Tongue (tissue), 1 donor: ENCODE measurements at regions not wholly inside any gene's neighbourhood (a gene's known extent, or its start where the extent isn't known, plus 50 kb on each side); places are given as distances from the start of the nearest gene placed in this dataset.
"Not testable (repeated sequence)": the region's sequence is repeated elsewhere in the genome, so short reads cannot be mapped to it uniquely, and the experiment has no call there.

Experiments used
- DNase-seq: peaks from one replicate; pipeline ENCODE4 v3.0.0-alpha.2; 2015

GRCh38 chr13:48808683-48809082, 155.0 kb downstream of the CYSLTR2 start:
- DNase-seq = no peak

- no peak for DNase-seq
These were observed 156.3 kb downstream of the CYSLTR2 start for GRCh38 chr13:48810013-48810412.

DNA sequence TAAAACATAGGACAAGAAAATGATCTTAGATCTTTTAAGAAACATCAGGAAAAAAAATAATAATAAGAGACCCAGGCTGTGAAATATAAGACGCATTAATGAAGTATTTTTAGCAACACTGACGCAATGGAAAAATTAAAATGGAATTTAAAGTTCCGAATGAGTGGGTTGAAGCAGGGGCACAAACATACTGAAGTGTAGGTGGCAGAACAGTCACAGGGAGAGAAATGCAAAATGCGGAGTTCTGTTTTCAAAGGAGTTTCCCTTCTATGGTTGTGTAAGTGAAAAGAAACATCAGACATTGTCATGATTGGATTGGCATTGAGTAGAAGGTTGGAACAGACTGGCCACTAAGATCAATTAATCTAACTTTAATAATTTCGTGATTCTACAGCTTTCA, 159.8 kb downstream of the CYSLTR2 start:
- DNase-seq = no peak

DNA sequence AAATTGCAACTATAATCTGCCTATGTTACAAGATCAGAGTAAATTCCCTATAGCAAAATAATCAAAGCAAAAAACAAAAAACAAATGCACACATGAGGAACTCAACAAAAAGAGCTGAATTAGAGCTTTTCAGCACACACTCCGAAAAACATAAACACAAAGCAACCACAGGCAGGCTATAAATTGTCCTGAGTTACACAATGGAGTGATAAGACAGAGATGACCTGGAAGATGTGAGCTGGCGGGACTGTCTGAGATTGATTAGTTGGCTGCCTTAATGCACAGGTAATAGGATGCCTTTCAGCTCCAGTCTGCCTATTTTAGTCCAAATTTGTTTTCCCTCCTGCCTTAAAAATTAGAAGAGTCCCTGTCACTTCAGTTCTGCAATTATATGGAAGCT, 159.0 kb upstream of the FNDC3A start:
- no peak for DNase-seq

DNA sequence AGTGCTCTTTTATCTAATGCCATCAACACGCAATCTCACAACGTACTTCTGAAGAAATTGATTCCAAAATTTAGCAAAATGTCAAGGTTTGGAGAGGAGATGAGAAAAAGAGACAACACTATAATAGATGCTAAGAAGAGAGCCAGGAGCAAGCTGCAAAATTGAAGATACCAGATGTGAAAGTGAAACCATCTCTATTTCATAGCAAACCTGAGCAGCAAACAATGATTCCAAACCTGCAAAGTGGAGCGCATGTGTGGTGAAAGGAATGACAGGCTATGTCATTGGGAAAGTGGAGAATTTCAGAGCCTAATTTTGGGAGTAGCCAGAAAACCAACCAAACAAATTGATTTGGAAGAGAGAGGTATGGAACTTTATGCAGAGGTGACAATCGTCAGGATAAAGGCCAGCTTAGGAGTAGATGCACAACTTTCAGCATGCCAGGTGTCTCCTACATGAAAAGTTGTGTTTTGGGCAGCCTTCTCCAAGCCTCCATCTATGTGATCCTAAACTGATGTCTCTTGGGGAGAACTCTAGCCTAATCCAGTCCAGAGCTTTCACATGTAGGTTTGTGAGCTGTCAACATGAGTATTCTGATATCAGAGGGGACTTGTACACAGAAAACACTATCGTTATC, 158.4 kb upstream of the FNDC3A start:
- no peak for DNase-seq

DNA sequence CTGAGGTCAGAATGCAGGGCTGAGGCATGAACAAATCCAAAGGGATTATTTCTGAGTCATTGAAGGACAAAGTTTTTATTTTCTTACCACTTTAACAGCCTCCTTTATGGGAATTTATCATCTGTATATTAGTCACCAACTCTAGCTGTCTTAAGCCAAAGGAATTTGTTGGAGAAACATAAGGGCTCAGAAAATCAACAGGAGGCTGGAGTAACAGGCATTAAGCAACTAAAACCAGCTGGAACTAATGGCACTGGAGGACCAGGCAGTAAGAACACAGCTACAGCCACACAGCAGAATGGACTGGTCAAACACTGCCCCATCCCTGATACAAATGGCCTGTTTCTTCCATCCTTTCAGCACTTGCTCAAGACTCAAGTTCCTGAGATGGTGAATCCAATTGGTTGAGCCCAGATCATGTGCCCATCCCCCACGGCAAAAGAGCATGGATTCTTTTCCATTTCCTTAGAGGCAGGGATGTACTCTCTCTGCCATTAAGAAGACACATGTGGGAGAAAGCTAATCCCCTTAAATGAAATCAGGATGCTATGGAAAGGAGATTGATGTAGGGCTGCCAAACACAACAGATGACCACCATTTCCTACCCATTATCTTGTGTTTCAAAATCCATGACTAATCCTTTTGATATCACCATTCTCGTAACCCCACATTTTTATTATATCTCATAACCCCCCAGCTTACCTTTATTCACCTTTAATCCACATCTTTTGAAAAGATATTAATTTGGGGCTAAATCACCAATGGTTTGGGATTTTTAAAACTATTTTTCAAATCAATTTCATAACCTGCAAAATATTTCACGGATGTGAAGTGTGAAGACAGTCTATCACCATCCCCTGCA, 157.0 kb upstream of the FNDC3A start:
- DNase-seq = no peak

DNA sequence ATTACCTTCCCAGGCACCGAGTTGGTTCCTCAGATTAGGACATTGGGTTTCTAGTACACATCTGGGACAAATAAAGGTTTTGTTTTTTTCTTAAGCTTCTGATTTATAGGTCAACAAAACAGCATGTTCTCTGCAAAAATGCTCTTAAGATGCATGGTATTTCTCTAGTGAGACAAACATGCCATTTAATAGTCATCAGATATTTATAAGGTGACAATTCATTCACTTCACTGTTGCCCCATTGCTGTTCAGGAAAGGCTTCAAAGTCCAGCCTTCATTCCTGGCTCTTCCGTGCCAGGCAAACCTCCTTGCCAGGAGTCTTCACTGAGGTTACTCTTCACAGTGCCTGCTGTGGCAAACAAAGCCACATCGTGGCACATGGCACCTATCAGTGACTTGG, 156.3 kb upstream of the FNDC3A start:
- DNase-seq = no peak

DNA sequence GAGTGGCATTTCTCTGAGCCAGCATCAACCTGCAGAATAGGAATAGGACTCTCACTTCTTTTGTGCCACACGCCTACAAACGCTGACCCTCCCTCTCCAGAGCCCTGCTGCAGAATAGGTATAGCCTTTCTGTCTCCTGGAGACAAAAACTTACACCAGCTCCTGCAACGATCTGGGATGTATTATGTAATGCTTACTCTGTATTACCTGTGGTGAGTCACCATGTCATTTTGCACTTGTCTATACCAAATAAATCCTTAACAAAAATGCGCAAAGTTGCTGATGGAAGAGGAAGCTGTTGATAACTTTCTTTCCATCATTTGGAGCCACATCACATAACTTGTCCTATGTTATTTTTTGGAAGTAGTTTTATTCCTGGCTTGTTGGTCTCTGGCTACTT, 155.8 kb upstream of the FNDC3A start:
- no peak for DNase-seq

GRCh38 chr13:48823526-48823925, 152.2 kb upstream of the FNDC3A start:
- DNase-seq = not testable (repeated sequence)

DNA sequence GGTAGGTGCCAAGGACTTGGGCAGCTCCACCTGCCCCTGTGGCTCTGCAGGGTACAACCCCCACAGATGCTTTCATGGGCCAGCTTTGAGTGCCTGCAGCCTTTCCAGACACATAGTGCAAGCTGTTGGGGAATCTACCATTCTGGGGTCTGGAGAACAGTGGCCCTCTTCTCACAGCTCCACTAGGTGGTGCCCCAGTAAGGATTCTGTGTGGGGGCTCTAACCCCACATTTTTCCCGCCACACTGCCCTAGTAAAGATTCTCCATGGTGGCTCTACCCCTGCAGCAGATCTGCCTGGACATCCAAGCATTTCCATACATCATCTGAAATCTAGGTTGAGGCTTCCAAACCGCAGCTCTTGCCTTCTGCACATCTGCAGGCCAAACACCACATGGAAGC, 149.7 kb upstream of the FNDC3A start:
- no peak for DNase-seq

DNA sequence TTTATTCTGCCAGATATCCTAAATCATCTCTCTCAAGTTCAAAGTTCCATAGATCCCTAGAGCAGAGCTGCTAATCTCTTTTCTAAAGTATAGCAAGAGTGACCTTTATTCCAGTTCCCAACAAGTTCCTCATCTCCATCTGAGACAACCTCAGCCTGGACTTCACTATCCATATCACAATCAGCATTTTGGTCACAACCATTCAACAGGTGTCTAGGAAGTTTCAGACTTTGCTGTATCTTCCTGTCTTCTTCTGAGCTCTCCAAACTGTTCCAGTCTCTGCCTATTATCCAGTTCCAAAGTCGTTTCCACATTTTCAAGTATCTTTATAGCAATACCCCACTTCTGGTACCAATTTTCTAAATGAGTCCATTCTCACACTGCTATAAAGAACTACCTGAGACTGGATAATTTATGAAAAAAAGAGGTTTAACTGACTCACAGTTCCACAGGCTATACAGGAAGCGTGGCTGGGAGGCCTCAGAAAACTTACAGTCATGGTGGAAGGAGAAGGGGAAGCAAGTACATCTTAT, 148.7 kb upstream of the FNDC3A start:
- DNase-seq = not testable (repeated sequence)

DNA sequence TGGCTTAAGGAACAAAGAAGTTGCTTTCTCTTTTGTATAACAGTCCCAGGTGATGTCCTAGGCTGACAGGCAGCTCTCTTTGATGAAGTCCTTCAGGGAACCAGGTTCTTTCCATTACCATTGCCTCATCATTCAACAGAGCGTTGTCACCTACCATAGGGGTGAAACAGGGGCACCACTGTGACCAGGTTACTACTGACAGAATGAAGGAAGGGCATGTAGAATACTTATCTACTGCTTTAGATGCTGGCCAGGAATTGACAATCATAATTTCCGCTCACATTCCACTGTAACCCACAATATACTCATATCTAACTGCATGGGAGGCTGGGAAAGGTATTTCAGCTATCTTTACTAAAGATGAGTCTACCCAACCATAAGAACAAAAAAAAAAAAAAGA, 148.0 kb upstream of the FNDC3A start:
- DNase-seq = no peak

DNA sequence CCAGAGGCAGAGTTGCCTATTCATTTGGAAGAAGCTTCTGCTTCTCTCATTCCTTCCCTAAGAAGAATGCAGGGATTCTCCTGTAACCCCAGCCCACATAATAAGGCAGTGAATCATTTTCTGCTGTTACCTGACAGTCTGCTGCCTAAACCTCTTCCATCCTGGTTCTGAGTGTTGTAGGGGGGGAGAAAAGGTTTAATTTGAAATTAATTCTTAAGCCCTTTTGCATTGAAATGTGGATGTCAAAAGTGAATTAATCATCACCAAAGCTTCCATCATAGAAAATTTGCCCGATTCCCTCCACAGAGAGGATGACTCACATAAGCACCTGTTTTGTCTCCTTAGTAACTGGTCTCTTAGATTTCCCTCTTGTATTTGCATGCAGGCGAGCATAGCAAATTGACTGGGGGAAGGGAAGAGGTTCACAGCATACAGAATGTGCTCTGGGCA, 146.7 kb upstream of the FNDC3A start:
- peak; percentile 2 for DNase-seq

DNA sequence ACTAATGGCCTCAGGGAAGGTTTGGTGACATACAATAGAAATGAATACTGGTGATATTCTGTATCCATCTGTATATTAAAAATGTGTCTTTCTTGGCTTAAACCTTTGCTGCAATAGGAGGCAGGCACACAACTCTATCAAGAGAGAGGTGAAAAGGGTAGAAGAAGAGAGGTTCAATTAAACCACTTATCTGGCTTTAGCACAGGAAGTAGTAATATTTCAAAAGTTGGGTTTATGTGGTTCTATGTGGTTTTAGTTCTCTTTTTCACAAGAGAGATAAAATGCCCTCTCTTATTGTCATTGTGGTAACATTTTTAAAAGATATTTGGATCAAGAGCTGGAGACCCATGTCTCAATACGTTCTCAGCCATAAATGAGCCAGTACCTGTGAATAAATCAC, 146.2 kb upstream of the FNDC3A start:
- DNase-seq = no peak

GRCh38 chr13:48831248-48831647, 144.5 kb upstream of the FNDC3A start:
- DNase-seq = no peak

GRCh38 chr13:48833412-48833811, 142.3 kb upstream of the FNDC3A start:
- DNase-seq = no peak

DNA sequence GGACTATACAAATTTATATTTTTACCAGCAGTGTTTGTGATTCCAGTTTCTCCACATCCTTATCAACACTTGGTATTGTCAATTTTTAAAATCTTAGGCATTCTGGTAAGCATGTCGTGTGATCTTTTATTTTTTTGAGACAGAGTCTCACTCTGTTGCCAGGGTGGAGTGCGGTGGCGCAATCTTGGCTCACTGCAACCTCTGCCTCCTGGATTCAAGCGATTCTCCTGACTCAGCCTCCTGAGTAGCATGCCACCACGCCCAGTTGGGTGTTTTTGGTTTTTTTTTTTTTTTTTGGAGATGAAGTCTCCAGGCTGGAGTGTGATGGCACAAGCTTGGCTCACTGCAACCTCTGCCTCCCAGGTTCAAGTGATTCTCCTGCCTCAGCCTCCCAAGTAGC, 140.4 kb upstream of the FNDC3A start:
- not testable (repeated sequence) for DNase-seq

DNA sequence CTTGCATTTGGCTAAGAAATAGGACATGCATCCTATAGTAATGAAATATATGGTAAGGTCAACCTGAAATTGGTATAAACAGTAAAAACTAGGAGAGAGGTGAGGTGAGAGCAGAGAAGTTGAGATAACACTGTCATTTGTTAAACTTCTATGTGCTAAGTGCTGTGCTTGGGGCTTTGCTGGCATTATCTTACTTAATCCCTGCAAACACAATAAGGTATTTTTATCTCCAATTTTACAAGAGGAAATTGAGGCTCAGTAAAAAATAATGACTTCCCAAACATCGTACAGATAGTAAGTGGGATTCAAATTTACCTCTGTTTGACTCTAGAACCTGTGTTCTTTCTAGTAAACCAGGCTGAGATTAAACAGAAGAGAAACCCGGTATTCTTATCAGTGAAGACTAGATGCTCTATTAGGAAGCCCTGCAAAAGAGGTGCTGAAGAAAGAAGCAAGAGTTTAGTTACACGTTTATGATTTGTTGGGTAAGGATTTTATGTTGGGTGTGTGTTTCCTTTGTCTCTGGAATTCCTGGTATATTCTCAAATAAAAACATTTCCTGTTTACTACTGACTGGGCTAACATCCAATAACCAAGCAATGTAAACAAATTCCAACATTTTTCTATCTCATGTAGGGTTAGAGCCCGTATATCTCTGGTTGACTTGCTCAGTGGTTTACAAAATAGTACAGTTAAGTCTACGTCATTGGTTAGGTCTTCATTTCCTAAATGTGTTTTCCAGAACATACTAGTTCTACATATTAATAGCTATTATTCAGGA, 137.3 kb upstream of the FNDC3A start:
- DNase-seq = no peak

- no peak for DNase-seq
These were observed 136.5 kb upstream of the FNDC3A start for GRCh38 chr13:48839171-48839570.

DNA sequence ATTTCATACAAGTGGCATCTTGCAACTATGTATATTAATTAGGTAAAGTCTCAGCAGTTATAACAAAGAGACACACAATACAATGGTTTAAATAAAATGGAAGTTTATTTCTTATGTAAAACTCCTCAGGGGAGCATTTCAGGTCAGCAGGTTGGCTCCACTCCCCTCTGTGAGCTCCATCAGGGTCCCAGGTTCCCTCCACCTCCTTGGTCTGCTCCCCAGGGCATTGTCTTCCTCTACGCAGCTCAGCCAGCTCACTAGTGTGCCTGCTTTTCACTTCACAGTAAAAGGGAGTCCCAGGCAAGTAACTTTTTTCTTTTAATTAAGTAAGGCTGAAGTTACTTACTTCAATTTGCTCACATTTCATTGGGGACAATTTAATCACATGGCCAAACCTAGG, 135.3 kb upstream of the FNDC3A start:
- no peak for DNase-seq

DNA sequence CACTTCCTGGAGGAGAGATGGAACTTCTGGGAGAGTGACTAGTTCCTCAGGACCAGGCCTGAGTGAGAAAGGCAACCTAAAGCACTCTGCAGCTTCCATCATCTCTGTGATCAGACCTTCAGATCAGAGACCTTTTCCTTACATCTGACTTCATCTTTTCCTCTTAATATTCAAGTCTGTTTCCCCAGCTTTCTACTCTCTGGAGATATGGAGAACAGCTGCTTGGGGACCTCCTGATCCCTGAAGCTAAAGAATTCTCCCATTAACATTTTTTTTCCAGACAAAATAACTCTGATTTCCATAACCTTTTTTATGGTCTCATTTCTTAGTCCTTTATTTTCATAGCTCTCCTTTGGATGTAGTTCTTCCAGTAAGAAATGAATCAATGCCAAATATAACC, 133.4 kb upstream of the FNDC3A start:
- no peak for DNase-seq

- DNase-seq = no peak
These were observed 131.9 kb upstream of the FNDC3A start for GRCh38 chr13:48843630-48844380.
